ENCODE measurements at regions not wholly inside any gene's neighbourhood (a gene's known extent, or its start where the extent isn't known, plus 50 kb on each side); places are given as distances from the start of the nearest gene placed in this dataset.

GRCh38 chr13:107690181-107690580, 525.2 kb downstream of the LIG4 start:
- POLR2A ChIA-PET = no interaction called here

DNA sequence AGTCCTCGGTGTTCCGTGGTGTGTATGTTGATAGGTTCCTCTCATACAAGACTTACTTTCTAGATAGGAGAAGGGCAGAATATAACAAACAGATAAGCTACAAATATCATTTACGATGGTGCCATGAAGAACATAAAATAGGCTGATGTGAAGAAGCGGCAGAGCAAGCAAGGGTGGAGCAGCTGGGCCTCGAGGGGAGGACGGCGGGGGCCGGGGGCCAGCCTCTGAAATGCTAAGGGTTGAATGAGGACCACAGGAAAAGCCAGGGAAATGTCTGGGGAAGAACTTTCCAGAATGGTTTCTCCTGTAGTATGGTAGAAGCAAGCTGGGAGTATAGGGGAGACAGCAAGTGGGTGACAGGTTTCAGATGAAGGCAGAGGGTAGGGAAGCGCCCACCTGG, 529.5 kb downstream of the LIG4 start:
- ChIA-PET CTCF (ENCODE audit: low intra/inter-chr PET ratio) (interaction anchor here (0.5 kb wide), 1 partner anchor 387 kb away, joined by 4 read pairs; no protein-coding TSS in a partner anchor), POLR2A (no interaction called here)
- Histone ChIP-seq H3K36me3 (ENCODE audit: control insufficient read depth, insufficient read depth, low read length) (no peaks in the 10 kb centered on the region), H3K27me3 (ENCODE audit: control insufficient read depth in 2 of 2, insufficient read depth in 2 of 2, low read length in 2 of 2) (no peaks in the 10 kb centered on the region), H3K9ac (ENCODE audit: insufficient read depth in 1 of 2, low read depth in 2 of 2, low read length in 2 of 2) (no peak overlapping the region), H3K9me1 (ENCODE audit: control insufficient read depth, insufficient read depth, low read length) (no peaks in the 10 kb centered on the region), H3K79me2 (ENCODE audit: control insufficient read depth, insufficient read depth, low read length) (no peaks in the 10 kb centered on the region), H3K4me2 (ENCODE audit: insufficient read depth, low read length) (no peak overlapping the region), H3K4me1 (replicated peaks in 1 of 2; ENCODE audit: control insufficient read depth in 2 of 2, insufficient read depth in 2 of 2, low read length in 2 of 2) (no peaks in the 10 kb centered on the region), H3K9me3 (replicated peaks; ENCODE audit: control insufficient read depth, insufficient read depth, low read depth, low read length) (no peaks in the 10 kb centered on the region), H3K27ac (ENCODE audit: extremely low read depth, low read depth, low read length) (no peak overlapping the region), H4K20me1 (replicated peaks; ENCODE audit: control insufficient read depth, insufficient read depth, low read length) (no peaks in the 10 kb centered on the region), H2AFZ (ENCODE audit: low read depth, low read length) (no peak overlapping the region), H3K4me3 (no peak overlapping the region)
- in situ Hi-C loops (cut with MboI) (no loop called here), intact Hi-C loops (cut with micrococcal nuclease) (no loop called here)
- DNase-seq (ENCODE audit: extremely low read depth in 1 of 4, low spot score in 3 of 4) (no peak), ATAC-seq (no peak), FAIRE-seq (no peak)
- no TSS peak for BruUV-seq (replicated peaks)
- WGBS (ENCODE audit: insufficient coverage, low coverage, missing lambda C conversion rate) = 0% methylated on average over 8 of the region's 9 CpGs
- no peak for TF ChIP-seq SP2 (IDR thresholded peaks at IDR 0.05; ENCODE audit: extremely low read depth, low read depth, low read length, poor library complexity, severe bottlenecking)
- TF ChIP-seq SMARCE1 (IDR thresholded peaks at IDR 0.05) = no peak

More at GRCh38 chr13:107690181-107690580, 525.2 kb downstream of the LIG4 start:
- H3K9me3 ChIP-seq (replicated peaks; ENCODE audit: control insufficient read depth, insufficient read depth, low read depth, low read length) = no peaks in the 10 kb centered on the region
- TF ChIP-seq, protein P1, sequence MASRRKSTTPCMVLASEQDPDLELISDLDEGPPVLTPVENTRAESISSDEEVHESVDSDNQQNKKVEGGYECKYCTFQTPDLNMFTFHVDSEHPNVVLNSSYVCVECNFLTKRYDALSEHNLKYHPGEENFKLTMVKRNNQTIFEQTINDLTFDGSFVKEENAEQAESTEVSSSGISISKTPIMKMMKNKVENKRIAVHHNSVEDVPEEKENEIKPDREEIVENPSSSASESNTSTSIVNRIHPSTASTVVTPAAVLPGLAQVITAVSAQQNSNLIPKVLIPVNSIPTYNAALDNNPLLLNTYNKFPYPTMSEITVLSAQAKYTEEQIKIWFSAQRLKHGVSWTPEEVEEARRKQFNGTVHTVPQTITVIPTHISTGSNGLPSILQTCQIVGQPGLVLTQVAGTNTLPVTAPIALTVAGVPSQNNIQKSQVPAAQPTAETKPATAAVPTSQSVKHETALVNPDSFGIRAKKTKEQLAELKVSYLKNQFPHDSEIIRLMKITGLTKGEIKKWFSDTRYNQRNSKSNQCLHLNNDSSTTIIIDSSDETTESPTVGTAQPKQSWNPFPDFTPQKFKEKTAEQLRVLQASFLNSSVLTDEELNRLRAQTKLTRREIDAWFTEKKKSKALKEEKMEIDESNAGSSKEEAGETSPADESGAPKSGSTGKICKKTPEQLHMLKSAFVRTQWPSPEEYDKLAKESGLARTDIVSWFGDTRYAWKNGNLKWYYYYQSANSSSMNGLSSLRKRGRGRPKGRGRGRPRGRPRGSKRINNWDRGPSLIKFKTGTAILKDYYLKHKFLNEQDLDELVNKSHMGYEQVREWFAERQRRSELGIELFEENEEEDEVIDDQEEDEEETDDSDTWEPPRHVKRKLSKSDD (conservative IDR thresholded peaks at IDR 0.05; ENCODE audit: low read length) = no peak
- H3K36me3 ChIP-seq (ENCODE audit: control insufficient read depth, insufficient read depth, low read length) = no peaks in the 10 kb centered on the region
- H4K20me1 ChIP-seq (replicated peaks; ENCODE audit: control insufficient read depth, insufficient read depth, low read length) = no peaks in the 10 kb centered on the region
- H3K27ac ChIP-seq (ENCODE audit: extremely low read depth, low read depth, low read length) = no peak overlapping the region
- BruUV-seq (replicated peaks) = no TSS peak
- H3K4me2 ChIP-seq (ENCODE audit: insufficient read depth, low read length) = no peak overlapping the region
- no peak for DNase-seq (ENCODE audit: extremely low read depth in 1 of 4, low spot score in 3 of 4)
- in situ Hi-C loops (cut with MboI) = no loop called here
- ATAC-seq = no peak
- no peaks in the 10 kb centered on the region for H3K79me2 ChIP-seq (ENCODE audit: control insufficient read depth, insufficient read depth, low read length)
- WGBS (ENCODE audit: insufficient coverage, low coverage, missing lambda C conversion rate) = 0% methylated on average over 2 of the region's 2 CpGs
- H3K9me1 ChIP-seq (ENCODE audit: control insufficient read depth, insufficient read depth, low read length) = no peaks in the 10 kb centered on the region
- no peak for FAIRE-seq
- H3K9ac ChIP-seq (ENCODE audit: insufficient read depth in 1 of 2, low read depth in 2 of 2, low read length in 2 of 2) = no peak overlapping the region
- no peak overlapping the region for H3K4me3 ChIP-seq
- H2AFZ ChIP-seq (ENCODE audit: low read depth, low read length) = no peak overlapping the region
- H3K4me1 ChIP-seq (replicated peaks in 1 of 2; ENCODE audit: control insufficient read depth in 2 of 2, insufficient read depth in 2 of 2, low read length in 2 of 2) = no peaks in the 10 kb centered on the region
- H3K27me3 ChIP-seq (ENCODE audit: control insufficient read depth in 2 of 2, insufficient read depth in 2 of 2, low read length in 2 of 2) = no peaks in the 10 kb centered on the region
- CTCF ChIA-PET (ENCODE audit: low intra/inter-chr PET ratio) = no interaction called here
- intact Hi-C loops (cut with micrococcal nuclease) = no loop called here

Measured in K562 (cell line).